ENCODE measurements at regions not wholly inside any gene's neighbourhood (a gene's known extent, or its start where the extent isn't known, plus 50 kb on each side); places are given as distances from the start of the nearest gene placed in this dataset.

DNA sequence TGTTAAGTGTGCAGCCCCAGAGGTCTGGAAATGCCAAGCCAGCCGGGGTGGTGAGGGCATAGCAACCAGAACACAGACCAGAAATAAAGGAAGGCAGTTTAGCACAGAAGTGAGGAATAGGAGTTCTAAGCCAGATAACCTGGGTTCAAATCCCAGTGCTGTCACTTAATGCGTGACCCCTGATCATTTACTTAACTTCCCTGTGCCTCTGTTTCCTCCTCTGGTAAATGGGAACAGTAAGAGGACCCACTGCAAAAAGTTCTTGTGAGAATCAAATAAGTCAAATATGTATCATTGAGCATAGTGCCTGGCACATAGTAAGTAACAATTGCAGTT lies 125.2 kb upstream of the ARHGEF3 start:
- TF ChIP-seq CTCF (IDR thresholded peaks at IDR 0.05) (no peak), E2F5 (CRISPR knock-in tag; IDR thresholded peaks at IDR 0.05) (no peak)
